ENCODE measurements at regions not wholly inside any gene's neighbourhood (a gene's known extent, or its start where the extent isn't known, plus 50 kb on each side); places are given as distances from the start of the nearest gene placed in this dataset.

GRCh38 chr5:125813221-125813974 is 609.8 kb upstream of the GRAMD2B start:
- no peak for DNase-seq

- DNase-seq: no peak
These were observed 609.1 kb upstream of the GRAMD2B start for GRCh38 chr5:125814119-125814518.

GRCh38 chr5:125823572-125823971 is 599.6 kb upstream of the GRAMD2B start:
- DNase-seq: no peak

- no peak for DNase-seq
These were observed 597.0 kb upstream of the GRAMD2B start for GRCh38 chr5:125826214-125826613.

GRCh38 chr5:125829349-125829748 is 593.9 kb upstream of the GRAMD2B start:
- no peak for DNase-seq

GRCh38 chr5:125833398-125833797 is 589.8 kb upstream of the GRAMD2B start:
- no peak for DNase-seq

GRCh38 chr5:125834438-125835115 is 588.6 kb upstream of the GRAMD2B start:
- DNase-seq: no peak

- DNase-seq: peak in 34 of 51 donors; percentile 0 to 58 (median 20)
These were observed 587.7 kb upstream of the GRAMD2B start for GRCh38 chr5:125835293-125836172.

GRCh38 chr5:125836256-125836655 is 587.0 kb upstream of the GRAMD2B start:
- DNase-seq: no peak

GRCh38 chr5:125837866-125838265 is 585.3 kb upstream of the GRAMD2B start:
- no peak for DNase-seq

- DNase-seq: no peak
These were observed 575.6 kb upstream of the GRAMD2B start for GRCh38 chr5:125847561-125847960.

- no peak for DNase-seq
These were observed 574.5 kb upstream of the GRAMD2B start for GRCh38 chr5:125848751-125849150.

GRCh38 chr5:125856949-125857348 is 566.3 kb upstream of the GRAMD2B start:
- no peak for DNase-seq

GRCh38 chr5:125863579-125863978 is 559.6 kb upstream of the GRAMD2B start:
- no peak for DNase-seq

- no peak for DNase-seq
These were observed 557.9 kb upstream of the GRAMD2B start for GRCh38 chr5:125865166-125865815.

- DNase-seq: no peak
These were observed 555.2 kb upstream of the GRAMD2B start for GRCh38 chr5:125868036-125868435.

GRCh38 chr5:125870256-125870655 is 553.0 kb upstream of the GRAMD2B start:
- no peak for DNase-seq

GRCh38 chr5:125874057-125874456 is 549.2 kb upstream of the GRAMD2B start:
- DNase-seq: no peak

GRCh38 chr5:125874717-125875116 is 548.5 kb upstream of the GRAMD2B start:
- no peak for DNase-seq

GRCh38 chr5:125877248-125877647 is 546.0 kb upstream of the GRAMD2B start:
- DNase-seq: no peak

GRCh38 chr5:125882061-125882460 is 541.1 kb upstream of the GRAMD2B start:
- DNase-seq: no peak

- no peak for DNase-seq
These were observed 540.0 kb upstream of the GRAMD2B start for GRCh38 chr5:125883223-125883622.
